ENCODE measurements at regions not wholly inside any gene's neighbourhood (a gene's known extent, or its start where the extent isn't known, plus 50 kb on each side); places are given as distances from the start of the nearest gene placed in this dataset.

GRCh38 chr1:201605385-201606010 lies 66.6 kb downstream of the NAV1 start:
- H4K91ac ChIP-seq (replicated peaks; ENCODE audit: insufficient read length, low read length): no peak overlapping the region
- H3K56ac ChIP-seq (replicated peaks; ENCODE audit: insufficient read length, low read depth, low read length): no peak overlapping the region
- no peaks in the 10 kb centered on the region for H3K23me2 ChIP-seq (ENCODE audit: low read depth, low read length)
- no peaks in the 10 kb centered on the region for H3K79me2 ChIP-seq (ENCODE audit: control insufficient read depth in 1 of 2, insufficient read depth in 2 of 2, low read length in 2 of 2)
- DNase-seq (ENCODE audit: low read depth in 1 of 2, low spot score in 2 of 2) (no peak), FAIRE-seq (no peak)
- H3K79me1 ChIP-seq (ENCODE audit: low read depth, low read length): no peaks in the 10 kb centered on the region
- H3K18ac ChIP-seq (ENCODE audit: extremely low read depth, low read length): no peak overlapping the region
- H2BK5ac ChIP-seq (ENCODE audit: low read depth, low read length): no peak overlapping the region
- no peak overlapping the region for H2BK120ac ChIP-seq (replicated peaks; ENCODE audit: low read depth, low read length)
- WGBS, 2 experiments (ENCODE audit: extremely low coverage in 1 of 2, insufficient coverage in 1 of 2, insufficient read length in 1 of 2, insufficient replicate concordance in 2 of 2, low coverage in 1 of 2, low lambda C conversion rate in 2 of 2, missing lambda C conversion rate in 1 of 2): 89% methylated on average over 3 of the region's 3 CpGs; no CpG with 5 or more reads in 1 of the 2 experiments
- no peak overlapping the region for H3K14ac ChIP-seq (ENCODE audit: insufficient read length)
- H2BK12ac ChIP-seq (ENCODE audit: low read depth, low read length): no peak overlapping the region
- no peaks in the 10 kb centered on the region for H3K9me3 ChIP-seq (ENCODE audit: insufficient read depth in 2 of 2, low read depth in 1 of 2, low read length in 1 of 2)
- H3K36me3 ChIP-seq (ENCODE audit: control insufficient read depth in 2 of 4, insufficient read depth in 4 of 4, low read length in 3 of 4): no peaks in the 10 kb centered on the region
- H2BK20ac ChIP-seq (ENCODE audit: low read length): no peak overlapping the region
- H3K9ac ChIP-seq (replicated peaks in 1 of 4; ENCODE audit: extremely low read depth in 1 of 4, low read depth in 3 of 4, low read length in 3 of 4): no peak overlapping the region
- H3K27me3 ChIP-seq (replicated peaks in 1 of 4; ENCODE audit: control insufficient read depth in 3 of 4, extremely low read depth in 1 of 4, insufficient read depth in 3 of 4, low read length in 3 of 4): no peaks in the 10 kb centered on the region
- H4K5ac ChIP-seq (ENCODE audit: insufficient read length, low read depth, low read length): no peak overlapping the region
- no peak overlapping the region for H2AK5ac ChIP-seq (ENCODE audit: low read depth, low read length)
- H3K4me3 ChIP-seq (ENCODE audit: extremely low read depth in 1 of 4, insufficient read depth in 2 of 4, low read depth in 3 of 4, low read length in 4 of 4): no peak overlapping the region
- H4K8ac ChIP-seq (ENCODE audit: extremely low read depth, insufficient read depth, low read length): no peak overlapping the region
- H3K27ac ChIP-seq (ENCODE audit: low read depth, low read length): no peak overlapping the region
- no peak overlapping the region for H3K23ac ChIP-seq (ENCODE audit: insufficient read length)
- CTCF ChIA-PET (ENCODE audit: partially characterized antibody): interaction anchor here (1.2 kb wide), 1 partner anchor 187 kb away, joined by 3 read pairs; no protein-coding TSS in a partner anchor
- H2AFZ ChIP-seq (ENCODE audit: low read length): no peak overlapping the region
- no peak for TF ChIP-seq HDAC6 (IDR thresholded peaks at IDR 0.05; ENCODE audit: low read depth, low read length)
- TF ChIP-seq BCL11A (IDR thresholded peaks at IDR 0.05; ENCODE audit: low read depth in 2 of 2, low read length in 2 of 2): no peak
- no peak for TF ChIP-seq JUN (IDR thresholded peaks at IDR 0.05; ENCODE audit: low read depth, low read length)
- POLR2A ChIA-PET (ENCODE audit: partially characterized antibody): no interaction called here
- H4K20me1 ChIP-seq (replicated peaks in 1 of 2; ENCODE audit: control insufficient read depth in 1 of 2, insufficient read depth in 2 of 2, low read length in 2 of 2): peaks cover 0 to 2% of the 10 kb centered on the region in 2 experiments
- H3K4me1 ChIP-seq (replicated peaks in 1 of 4; ENCODE audit: control insufficient read depth in 3 of 4, insufficient read depth in 4 of 4, low read length in 3 of 4): no peaks in the 10 kb centered on the region
- no peak overlapping the region for H2BK15ac ChIP-seq (ENCODE audit: low read length)
- H3K4ac ChIP-seq (replicated peaks; ENCODE audit: insufficient read length, low read depth, low read length): no peak overlapping the region
- no peak overlapping the region for H3K4me2 ChIP-seq (ENCODE audit: insufficient read depth in 1 of 2, low read depth in 2 of 2, low read length in 2 of 2)

Data from H1 (cell line).